Testis (tissue), 2 donors: ENCODE measurements at regions not wholly inside any gene's neighbourhood (a gene's known extent, or its start where the extent isn't known, plus 50 kb on each side); places are given as distances from the start of the nearest gene placed in this dataset.
"Not testable (repeated sequence)": the region's sequence is repeated elsewhere in the genome, so short reads cannot be mapped to it uniquely, and the experiment has no call there.

ENCODE experiments used
- CTCF ChIP-seq, 3 experiments: fragments of 450-650 bp in 2 of 3; fragments of 200-600 bp in 1 of 3; sonication (generic) in 1 of 3; IDR thresholded peaks; one replicate each; pipeline ENCODE4 v1.5.1; 2016 to 2019; ENCODE audit warnings: antibody characterized with exemption in 3 of 3, mild to moderate bottlenecking in 2 of 3, moderate library complexity in 1 of 3
- POLR2A ChIP-seq: fragments of 450-650 bp; IDR thresholded peaks from one replicate; pipeline ENCODE4 v1.6.1; 2017; ENCODE audit warnings: antibody characterized with exemption, mild to moderate bottlenecking, moderate library complexity

GRCh38 chrX:88837721-88838120 is 90.7 kb downstream of the CPXCR1 start:
- TF ChIP-seq POLR2A; CTCF (IDR thresholded peaks at IDR 0.05): not testable (repeated sequence)
